GM23338 (cell line): ENCODE measurements at regions not wholly inside any gene's neighbourhood (a gene's known extent, or its start where the extent isn't known, plus 50 kb on each side); places are given as distances from the start of the nearest gene placed in this dataset.

Experiments used
- CREB1 ChIP-seq: fragments of 250-450 bp; sonication (Bioruptor Pico); IDR thresholded peaks from 2 replicates; pipeline ENCODE4 v1.5.0; 2020; ENCODE audit warnings: low read depth, mild to moderate bottlenecking, moderate library complexity
- CTCF ChIP-seq, 2 experiments: fragments of 200-600 bp in 1 of 2; sonication (generic) in 1 of 2; conservative IDR thresholded peaks; 2 replicates each; pipeline versions ENCODE4 v1.5.1 to v1.6.1; 2016 to 2017; ENCODE audit warnings: antibody characterized with exemption in 2 of 2, low read depth in 2 of 2, mild to moderate bottlenecking in 2 of 2, moderate library complexity in 1 of 2
- ETS1 ChIP-seq: IDR thresholded peaks from 2 replicates; pipeline ENCODE4 v1.6.1; 2016; ENCODE audit warnings: antibody characterized with exemption
- EZH2 ChIP-seq: fragments of 200-600 bp; sonication (generic); IDR thresholded peaks from one replicate; pipeline ENCODE4 v1.8.0; 2017; ENCODE audit warnings: antibody characterized with exemption, mild to moderate bottlenecking, low read depth; ENCODE audit not compliant: unreplicated experiment
- EZH2phosphoT487 ChIP-seq: fragments of 200-600 bp; sonication (generic); IDR thresholded peaks from one replicate; pipeline ENCODE4 v1.8.1; 2018; ENCODE audit warnings: antibody characterized with exemption; ENCODE audit not compliant: unreplicated experiment
- JUNB ChIP-seq: IDR thresholded peaks from one replicate; pipeline ENCODE4 v1.6.1; 2016; ENCODE audit warnings: antibody characterized with exemption; ENCODE audit not compliant: unreplicated experiment
- NANOG ChIP-seq: IDR thresholded peaks from 2 replicates; pipeline ENCODE4 v1.6.1; 2016; ENCODE audit warnings: antibody characterized with exemption, borderline replicate concordance
- POLR2AphosphoS5 ChIP-seq: IDR thresholded peaks from 2 replicates; pipeline ENCODE4 v1.6.1; 2016; ENCODE audit warnings: antibody characterized with exemption, low read depth
- REST ChIP-seq: IDR thresholded peaks from one replicate; pipeline ENCODE4 v1.6.1; 2018; ENCODE audit warnings: antibody characterized with exemption; ENCODE audit not compliant: unreplicated experiment
- STAT1 ChIP-seq: IDR thresholded peaks from one replicate; pipeline ENCODE4 v1.6.1; 2016; ENCODE audit warnings: antibody characterized with exemption; ENCODE audit not compliant: unreplicated experiment
- ZNF114 ChIP-seq: fragments of 250-450 bp; sonication (Bioruptor Pico); IDR thresholded peaks from 2 replicates; pipeline ENCODE4 v1.5.0; 2020; ENCODE audit warnings: mild to moderate bottlenecking, moderate library complexity
- ZNF331 ChIP-seq: fragments of 250-450 bp; sonication (Bioruptor Pico); IDR thresholded peaks from 2 replicates; pipeline ENCODE4 v1.5.0; 2020; ENCODE audit warnings: low read depth, mild to moderate bottlenecking, moderate library complexity

- TF ChIP-seq POLR2AphosphoS5 (no peak), CREB1 (no peak), CTCF (conservative IDR thresholded peaks at IDR 0.05; ENCODE audit: low read depth in 2 of 2) (no peak), EZH2 (no peak), NANOG (no peak), EZH2phosphoT487 (no peak), REST (no peak), STAT1 (no peak), ETS1 (no peak), ZNF114 (CRISPR knock-in tag) (no peak), JUNB (no peak), ZNF331 (CRISPR knock-in tag) (no peak)
Observed at GRCh38 chr7:153413199-153413539, 639.0 kb upstream of the DPP6 start.
